GM19351 (cell line): ENCODE measurements at regions not wholly inside any gene's neighbourhood (a gene's known extent, or its start where the extent isn't known, plus 50 kb on each side); places are given as distances from the start of the nearest gene placed in this dataset.

Experiments
- ATAC-seq: cut with Tn5 transposase; IDR thresholded peaks from one replicate; pipeline ENCODE4 v1.9.1; 2021; ENCODE audit warnings: mild to moderate bottlenecking, moderate library complexity; ENCODE audit not compliant: unreplicated experiment

- ATAC-seq: no peak
Observed at GRCh38 chr14:100463937-100464336, 123.3 kb downstream of the BEGAIN start.

DNA sequence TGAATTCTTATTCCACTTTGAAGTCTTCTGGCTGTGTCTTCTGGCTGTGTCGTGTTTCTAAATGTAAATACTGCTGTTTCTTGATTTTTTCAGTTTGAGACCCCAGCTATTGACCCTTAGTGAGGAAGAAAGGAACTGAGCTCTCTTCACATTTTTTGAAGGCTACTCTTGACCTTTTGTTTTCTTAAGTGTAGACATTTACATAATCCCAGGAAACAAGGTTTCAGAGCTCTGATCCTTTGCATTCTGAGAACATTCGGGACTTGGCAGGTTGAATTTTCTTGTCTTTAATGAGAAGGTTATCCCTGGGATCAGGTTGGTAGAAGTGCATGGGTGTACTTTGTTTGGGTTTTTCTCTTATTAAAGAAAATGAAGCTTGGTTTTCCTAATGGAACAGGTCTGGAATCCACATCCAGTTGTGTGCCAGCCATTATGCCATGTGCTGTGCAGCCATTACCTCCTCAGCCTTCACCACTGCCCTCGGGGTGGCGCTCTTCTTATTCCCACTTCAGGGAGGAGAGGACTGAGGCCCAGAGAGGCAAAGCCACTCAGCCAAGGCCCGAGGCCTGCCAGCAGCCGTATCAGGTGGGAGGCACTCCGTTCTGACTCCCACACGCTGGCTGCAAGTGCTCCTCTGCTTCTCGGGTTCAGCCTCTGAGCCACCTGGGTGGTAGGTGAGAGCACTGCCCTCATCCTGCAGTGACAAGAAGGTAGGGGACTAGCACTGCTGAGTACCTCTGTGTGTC, 120.9 kb downstream of the BEGAIN start:
- no peak for ATAC-seq

DNA sequence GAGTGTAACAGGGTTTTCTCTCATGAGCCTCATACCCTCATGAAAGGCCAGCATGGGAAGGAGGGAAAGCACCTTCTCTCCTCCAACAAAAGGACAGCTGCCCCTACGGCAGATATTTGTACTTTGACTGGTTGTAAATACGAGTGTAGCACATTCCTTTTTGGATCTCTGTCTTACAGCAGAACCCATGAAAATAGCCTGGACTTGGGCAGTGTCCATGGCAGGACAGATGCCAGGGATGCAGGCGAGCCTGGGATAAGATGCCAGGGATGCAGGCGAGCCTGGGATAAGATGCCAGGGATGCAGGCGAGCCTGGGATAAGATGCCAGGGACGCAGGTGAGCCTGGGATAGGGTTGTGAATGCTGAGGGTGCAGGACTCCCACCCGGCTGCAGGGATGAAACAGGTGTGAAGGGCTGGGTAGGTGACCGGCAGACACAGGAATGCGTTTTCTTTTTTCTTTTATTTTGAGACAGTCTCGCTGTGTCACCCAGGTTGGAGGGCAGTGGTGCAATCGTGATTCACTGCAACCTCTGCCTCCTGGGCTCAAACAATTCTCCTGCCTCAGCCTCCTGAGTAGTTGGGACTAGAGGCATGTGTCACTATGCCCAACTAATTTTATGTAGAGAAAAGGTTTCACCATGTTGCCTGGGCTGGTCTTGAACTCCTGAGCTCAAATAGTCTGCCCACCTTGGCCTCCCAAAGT, 120.0 kb downstream of the BEGAIN start:
- no peak for ATAC-seq

DNA sequence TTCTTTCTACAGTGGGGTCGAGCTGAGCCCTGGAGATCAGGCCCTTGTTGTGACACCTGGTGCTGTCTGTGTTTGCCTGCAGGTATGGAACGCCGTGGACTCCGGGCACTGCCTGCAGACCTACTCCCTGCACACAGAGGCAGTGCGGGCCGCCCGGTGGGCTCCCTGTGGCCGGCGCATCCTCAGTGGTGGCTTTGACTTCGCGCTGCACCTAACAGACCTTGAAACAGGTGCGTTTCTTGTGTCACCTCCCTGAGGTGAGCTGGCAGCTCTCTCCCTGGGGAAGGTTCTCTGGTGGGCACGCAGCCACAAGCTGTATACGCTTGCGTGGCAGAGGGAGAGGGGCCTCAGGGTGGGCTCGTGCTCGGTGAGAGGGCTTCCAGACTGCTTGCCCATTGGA, 119.3 kb downstream of the BEGAIN start:
- no peak for ATAC-seq

DNA sequence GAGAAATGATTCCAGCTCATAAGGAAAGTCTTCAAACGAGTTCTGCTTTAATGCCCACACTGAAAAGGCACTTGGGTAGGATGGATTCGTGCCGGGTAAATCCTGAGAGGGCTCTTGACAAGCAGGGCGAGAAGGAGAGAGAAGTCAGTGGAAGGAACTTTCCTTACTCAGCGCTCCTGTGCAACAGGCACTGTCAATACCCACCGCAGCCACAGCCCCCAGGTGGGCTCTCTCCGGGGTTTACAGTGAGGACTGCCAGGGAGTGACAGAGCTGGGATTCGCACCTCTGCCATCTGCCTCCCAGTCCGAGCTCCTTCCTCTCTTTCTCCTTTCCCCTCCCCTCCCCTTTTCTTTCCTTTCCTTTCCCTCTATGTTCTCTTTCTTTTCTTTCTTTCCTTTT, 118.7 kb downstream of the BEGAIN start:
- no peak for ATAC-seq

GRCh38 chr14:100469632-100470522, 117.3 kb downstream of the BEGAIN start:
- ATAC-seq: no peak

- no peak for ATAC-seq
Observed at GRCh38 chr14:100470523-100470897, 116.7 kb downstream of the BEGAIN start.

- ATAC-seq: no peak
Observed at GRCh38 chr14:100471441-100472093, 115.7 kb downstream of the BEGAIN start.

GRCh38 chr14:100472094-100472455, 115.1 kb downstream of the BEGAIN start:
- ATAC-seq: no peak

GRCh38 chr14:100472491-100472890, 114.7 kb downstream of the BEGAIN start:
- no peak for ATAC-seq

- no peak for ATAC-seq
Observed at GRCh38 chr14:100473249-100473648, 114.0 kb downstream of the BEGAIN start.

DNA sequence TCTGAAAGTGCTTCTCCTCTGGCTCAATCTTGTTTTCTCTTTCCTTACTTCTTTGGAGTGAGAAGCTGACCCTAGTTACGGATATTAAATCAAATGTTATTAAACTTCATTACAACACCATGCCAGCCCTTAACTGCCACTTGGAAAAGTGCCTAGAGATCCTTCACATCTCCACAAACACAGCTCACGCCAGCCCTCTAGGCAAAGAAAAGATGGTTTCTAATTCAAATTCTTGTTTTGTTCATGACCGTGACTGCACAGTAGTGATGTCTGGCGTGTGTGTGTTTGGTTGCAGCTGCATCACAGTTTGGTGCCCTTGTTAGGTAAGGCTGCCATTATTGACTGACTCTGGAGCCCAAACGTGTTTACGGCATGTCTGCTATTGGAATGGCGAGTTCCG, 113.0 kb downstream of the BEGAIN start:
- ATAC-seq: no peak

DNA sequence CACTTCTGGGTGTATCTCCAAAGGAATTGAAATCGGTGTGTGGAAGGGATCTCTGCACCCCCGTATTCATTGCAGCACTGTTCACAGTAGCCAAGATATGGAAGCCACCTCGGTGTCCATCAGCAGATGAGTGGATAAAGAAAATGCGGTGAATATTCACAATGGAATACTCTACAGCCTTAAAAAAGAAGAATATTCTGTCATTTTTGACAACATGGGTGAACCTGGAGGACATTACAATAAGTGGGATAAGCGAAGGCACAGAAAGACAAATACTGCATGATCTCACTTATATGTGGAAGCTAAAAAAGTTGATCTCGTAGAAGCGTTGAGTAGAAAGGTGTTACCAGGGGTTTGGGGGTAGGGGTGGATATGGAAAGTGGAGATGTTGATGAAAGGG, 111.9 kb downstream of the BEGAIN start:
- no peak for ATAC-seq

- ATAC-seq: no peak
Observed at GRCh38 chr14:100476012-100476822, 111.0 kb downstream of the BEGAIN start.

GRCh38 chr14:100484531-100485267, 102.5 kb downstream of the BEGAIN start:
- ATAC-seq: no peak

DNA sequence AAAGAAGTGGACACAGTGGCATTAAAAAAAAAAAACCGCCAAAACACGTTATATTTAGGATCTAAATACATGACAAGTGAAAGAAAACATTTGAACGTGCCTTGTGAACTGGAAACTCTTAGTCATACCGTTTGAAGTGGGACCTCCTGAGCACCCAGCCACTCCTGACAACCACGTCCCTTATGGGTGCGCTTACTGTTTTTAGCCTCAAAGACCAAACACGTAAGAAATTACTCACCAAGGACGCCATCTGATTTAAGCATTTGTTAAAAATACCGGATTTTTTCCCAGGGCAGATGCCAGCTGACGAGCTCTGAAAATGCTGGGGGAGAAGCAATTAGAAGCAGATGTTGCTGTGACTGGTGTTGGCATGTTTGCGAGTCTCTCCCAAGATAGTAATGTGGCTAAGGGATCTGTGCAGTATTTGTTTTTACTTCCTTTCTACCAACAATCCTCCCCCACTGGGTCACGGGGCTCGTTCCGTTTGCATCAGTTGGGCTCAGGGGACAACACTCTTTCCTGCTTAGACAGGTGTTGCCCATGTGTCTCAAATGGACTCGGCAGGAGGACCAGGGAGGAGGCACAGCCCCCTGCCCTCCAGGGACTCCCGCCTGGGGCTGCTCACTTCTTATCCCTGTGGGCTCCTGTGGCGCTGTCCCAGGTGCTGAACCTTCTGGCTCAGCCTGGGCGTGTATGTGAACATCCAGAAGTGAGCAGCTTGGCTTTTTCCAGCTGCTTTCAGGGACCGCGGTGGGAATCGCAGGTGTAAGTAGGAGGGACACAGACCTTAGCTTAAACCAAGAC, 101.0 kb downstream of the BEGAIN start:
- ATAC-seq: peak; percentile 82
